NCI-H526 (cell line): ENCODE measurements at regions not wholly inside any gene's neighbourhood (a gene's known extent, or its start where the extent isn't known, plus 50 kb on each side); places are given as distances from the start of the nearest gene placed in this dataset.

Experiments
- DNase-seq, 2 experiments: peaks; one replicate each; lab custom pipeline; 2025; lab: John Stamatoyannopoulos, UW

DNA sequence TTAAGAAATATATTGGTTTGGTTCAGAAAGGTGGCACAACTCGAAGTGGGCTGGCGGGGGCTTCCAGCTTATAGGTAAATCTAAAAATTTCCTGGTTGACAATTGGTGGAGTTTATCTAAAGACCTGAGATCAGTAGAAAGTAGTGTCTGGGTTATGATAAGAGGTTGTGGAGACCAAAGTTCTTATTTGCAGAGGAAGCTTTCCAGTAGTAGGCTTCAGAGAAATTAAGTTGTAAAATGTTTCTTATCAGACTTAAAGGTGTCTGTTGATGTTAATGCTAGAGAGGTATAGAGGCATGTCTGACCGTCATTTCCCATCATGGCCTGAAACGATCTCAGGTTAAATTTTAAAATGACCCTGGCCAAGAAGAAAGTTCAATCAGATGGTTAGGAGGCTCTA is 565.2 kb upstream of the DPPA4 start:
- DNase-seq: no peak

DNA sequence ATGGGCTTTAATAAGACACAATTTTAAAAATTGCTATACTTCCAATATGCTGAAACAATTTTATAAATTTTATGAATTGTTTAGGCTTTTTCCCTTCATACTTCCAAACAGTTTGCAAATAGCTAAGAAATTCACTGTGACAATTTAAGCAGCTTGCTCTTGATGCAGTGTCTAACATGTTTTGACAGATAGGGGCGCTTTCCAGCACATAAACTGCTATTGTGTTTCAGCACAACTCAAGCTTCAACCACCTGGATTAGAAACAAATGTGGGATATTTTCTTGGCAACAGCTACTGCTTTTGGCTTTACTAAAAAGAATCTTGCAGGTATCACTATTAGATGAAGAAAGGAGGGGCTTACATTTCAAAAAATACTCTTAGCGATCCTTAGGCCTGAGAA is 565.8 kb upstream of the DPPA4 start:
- DNase-seq: no peak

DNA sequence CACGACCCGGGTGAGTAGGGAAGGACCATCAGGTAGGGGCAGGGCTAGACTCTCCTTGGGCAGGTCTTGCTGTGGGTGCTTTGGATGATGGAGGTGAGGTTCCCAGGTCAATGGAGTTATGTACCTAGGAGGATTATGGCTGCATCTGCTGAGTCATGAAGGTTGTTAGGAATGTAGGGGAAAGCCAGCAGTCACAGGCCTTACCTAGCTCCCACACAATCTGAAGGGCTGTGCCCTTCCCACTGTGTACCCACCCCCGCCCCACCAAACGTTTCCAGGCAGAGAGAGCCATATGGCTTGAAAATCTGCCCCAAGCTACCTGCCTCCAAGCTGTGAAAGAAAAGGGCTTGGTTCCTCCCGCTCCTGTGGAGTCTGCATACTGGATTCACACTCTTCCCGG is 573.4 kb upstream of the DPPA4 start:
- no peak for DNase-seq

DNA sequence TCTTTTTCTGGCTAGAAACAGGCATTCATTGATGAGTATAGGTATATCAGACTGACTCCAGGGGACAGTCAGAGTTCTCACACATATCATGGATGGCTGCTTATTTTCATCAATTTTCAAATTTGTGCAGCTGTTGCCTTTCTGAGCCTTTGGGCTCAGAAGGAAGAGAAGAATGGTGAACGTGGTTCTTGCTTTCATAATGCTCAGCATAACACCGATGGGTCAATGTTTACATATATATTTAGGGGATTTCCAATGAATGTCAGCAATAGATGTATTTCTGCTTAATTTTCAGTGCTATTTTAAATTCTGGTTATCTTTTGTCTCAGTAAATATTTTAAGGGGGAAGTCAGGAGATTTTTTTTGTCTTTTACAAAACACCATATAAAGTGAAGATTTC is 581.4 kb upstream of the DPPA4 start:
- DNase-seq: no peak

DNA sequence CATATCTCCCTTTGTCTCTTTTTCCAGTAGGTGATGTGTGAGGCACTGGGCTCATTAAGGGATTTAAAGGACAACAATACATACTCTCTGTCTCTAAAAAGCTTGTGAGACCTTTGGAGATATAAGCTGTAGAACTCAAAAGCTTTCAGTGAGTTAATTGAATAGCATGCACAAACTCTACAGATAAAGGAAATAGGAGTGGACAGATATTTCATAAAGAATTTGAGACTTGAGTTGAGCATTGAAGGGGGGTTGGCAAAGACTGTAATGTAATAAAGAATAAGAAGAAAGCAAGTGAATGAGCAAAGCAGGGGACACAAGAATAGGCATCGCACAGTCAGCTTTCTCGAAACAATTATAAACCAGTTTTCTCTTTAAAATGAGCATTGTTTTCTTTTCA is 583.4 kb upstream of the DPPA4 start:
- no peak for DNase-seq

DNA sequence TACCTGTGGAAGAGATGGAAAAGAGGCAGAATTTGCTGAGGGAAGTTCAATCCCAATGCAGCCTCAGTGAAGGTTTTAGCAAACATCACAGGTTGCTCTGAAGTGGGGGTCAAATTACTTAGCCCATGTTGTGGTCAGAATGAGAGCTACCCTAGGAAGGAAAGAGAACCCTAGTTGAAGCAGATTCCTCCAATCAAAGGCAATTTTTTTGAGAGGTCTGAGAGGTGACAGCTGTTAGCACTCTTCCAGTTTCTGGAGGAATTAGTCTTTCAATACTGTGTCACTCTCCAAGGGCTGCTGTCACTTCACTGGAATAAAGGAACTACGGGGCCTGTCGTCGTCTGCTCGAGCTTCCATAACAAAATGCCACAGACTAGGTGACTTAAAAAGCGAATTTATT is 584.2 kb upstream of the DPPA4 start:
- DNase-seq: no peak

DNA sequence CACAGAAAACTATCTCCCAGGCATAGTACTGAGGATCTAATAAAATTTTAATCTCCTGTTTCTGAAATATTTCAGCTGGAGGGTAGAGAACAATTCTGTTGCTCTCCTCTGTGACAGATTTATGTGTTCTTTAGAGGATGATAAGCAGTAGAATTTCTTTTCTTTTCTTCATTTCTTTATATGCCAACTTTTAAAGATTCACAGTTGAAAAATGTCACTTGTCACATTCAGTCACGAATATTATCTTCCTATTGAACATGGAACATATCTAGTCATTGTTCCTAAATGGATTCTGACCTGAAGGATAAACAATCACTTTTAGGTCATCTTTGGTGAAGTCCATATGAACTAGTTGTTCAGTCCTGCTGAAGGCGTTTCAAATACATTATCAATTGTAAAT is 585.5 kb upstream of the DPPA4 start:
- no peak for DNase-seq

DNA sequence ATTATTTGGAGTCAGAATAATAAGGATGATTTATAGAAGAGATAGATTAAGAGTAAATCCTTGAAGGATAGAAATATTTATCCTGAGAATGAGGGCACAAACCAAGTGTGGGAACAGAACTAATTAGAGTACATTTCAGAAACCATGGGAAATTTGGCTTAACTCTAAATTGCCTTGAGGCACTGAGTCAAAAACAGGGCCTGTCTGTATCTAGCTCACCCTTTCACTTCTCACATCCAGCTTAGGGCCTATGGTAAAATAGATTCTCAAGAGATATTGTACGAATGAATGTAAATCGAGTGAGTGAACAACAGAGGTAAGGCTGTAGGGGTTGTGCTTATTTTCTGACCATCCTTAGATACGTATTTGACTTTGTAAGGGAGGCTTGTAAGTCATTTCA is 586.1 kb upstream of the DPPA4 start:
- DNase-seq: no peak

DNA sequence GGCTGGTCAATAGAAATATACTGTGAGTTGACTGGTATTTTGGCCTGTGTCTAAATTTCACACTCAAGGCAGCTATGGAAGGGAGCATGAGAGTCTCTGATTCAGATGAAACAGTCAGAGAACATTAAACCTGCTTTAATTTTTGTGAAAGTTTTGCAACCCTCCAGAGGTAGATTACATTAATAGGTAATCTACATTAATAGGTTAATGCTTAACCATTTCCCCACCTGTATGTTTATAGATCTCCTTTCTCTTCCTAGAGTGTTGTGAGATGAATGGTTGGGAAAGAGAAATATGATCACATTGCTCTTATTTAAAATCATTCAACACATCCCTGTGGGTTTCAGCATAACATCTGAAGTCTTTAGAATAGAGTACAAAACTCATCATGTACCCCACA is 586.9 kb upstream of the DPPA4 start:
- DNase-seq: no peak

DNA sequence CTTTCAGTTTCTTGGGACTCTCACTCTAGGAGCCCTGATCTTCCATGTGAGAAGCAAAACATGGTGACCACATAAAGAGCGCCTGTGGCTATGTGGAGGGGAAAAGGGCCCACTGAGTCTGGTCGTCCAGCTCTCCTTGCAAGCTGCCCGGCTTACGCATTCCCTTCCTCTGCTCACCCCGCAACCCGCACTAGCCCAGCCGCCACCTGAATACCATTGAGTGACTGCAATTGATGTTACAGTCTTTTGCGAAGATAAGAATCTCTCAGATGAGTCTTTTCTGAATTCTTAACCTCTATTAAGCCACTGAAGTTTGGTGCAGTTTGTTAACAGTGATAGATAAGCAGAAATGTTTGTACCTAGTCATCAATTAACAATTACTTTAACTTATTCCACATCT is 589.0 kb upstream of the DPPA4 start:
- no peak for DNase-seq

DNA sequence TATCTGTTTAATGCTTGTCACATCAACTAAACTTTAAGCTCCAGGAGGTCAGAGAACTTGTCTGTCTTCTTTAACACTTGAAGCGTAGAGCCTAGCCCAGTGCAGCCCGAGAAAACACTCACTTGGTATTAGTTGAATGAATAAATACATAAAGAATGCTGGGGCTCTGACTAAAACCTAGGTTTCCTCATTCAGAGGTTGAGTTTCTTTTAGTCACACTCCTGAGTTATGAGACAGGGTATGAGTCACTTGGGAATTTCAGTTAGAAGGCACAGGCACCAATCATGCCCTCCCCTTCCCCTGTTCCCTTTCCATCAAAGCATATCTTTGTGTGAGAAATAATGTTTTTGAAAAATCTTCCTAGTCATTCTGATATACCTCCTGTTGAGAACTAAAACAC is 589.8 kb upstream of the DPPA4 start:
- no peak for DNase-seq

DNA sequence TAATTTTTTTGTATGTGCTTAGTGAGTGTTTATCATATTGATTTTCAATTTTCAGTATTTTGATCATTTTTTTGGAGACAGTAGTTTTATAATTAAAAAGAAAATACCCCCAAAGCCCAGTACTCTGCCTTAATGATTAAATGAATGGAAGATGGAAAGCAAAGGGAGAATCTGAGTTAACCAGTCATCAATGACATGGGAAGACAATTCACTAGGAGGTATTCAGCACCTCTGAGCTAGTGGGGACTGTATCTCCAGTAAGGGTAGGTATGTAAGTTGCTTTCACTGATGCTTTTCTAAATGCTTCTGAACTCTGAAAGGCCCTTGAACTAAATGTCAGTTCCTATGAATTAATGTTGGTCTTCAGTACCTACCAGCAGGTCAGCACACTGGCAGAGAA is 590.4 kb upstream of the DPPA4 start:
- DNase-seq: no peak

DNA sequence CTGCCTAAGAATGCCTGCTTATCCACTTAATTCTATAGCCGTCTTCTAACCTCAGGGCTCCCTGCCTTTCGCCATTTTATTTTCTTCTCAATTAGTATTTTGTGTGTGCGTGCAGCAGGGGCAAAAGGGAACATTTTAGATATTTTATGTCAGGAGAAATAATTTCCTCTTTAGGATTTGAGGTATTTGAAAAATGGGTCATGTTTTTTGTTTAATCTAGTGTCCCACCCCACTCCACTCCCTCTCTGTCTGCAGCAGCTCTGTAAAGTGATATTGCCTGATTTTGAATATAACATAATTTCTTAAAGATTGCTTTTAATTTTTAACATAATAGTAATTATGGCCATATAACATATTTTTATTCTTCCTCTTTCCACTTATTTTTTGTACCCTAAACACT is 593.2 kb upstream of the DPPA4 start:
- DNase-seq: no peak

DNA sequence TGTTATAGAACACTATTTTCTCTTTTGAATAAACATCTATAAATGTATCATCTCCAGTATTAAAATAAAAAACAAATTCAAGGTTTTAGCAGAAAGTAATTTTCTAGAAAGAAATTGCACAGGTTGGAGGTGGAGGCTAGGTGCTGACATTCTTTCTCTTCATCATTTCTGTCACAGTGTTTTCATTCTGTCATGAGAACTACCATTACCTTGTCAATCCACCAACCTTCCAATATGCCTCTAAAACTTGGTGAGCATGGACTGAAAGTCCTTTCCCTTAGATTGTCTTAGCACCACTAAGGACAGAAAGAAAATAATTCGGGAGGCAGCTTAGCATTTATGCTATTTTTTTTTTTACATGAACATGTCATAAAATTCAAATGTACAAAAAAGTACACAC is 596.2 kb upstream of the DPPA4 start:
- DNase-seq: no peak

DNA sequence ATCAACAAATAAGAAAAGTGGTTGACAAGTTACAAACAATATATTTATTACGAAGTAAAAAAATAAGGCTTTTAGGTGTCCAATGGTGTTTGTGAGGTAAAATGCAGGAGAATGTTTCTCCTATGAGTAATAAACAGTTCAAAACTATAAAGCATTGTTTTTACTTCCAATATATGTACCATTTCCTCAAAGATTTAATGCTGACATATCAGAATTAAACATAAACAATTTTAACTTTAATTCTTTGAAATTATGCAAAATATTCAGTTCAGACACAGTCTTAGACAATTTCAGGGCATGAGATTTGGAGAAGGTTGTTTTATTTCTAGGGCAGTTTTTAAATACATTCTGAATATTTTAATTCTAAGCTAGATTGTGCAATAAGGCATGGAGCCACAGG is 602.5 kb upstream of the DPPA4 start:
- DNase-seq: no peak

DNA sequence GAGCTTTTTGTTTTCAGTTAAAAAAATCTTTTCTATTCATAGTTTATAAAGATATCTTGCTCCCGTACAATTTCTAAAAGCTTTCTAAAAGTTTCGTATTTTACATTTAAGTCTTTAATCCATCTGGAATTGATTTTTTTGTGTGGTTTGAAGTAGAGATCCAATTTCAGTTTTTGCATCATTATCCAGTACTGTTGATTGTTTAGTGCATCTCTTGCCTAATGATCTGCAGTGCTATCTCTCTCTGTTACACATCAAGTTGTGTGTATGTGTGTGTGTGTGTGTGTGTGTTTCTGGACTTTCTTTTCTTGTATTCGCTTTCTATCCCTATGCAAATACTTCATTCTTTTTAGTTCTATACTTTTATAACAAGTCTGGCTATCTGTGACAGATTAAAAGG is 605.8 kb upstream of the DPPA4 start:
- DNase-seq: no peak

DNA sequence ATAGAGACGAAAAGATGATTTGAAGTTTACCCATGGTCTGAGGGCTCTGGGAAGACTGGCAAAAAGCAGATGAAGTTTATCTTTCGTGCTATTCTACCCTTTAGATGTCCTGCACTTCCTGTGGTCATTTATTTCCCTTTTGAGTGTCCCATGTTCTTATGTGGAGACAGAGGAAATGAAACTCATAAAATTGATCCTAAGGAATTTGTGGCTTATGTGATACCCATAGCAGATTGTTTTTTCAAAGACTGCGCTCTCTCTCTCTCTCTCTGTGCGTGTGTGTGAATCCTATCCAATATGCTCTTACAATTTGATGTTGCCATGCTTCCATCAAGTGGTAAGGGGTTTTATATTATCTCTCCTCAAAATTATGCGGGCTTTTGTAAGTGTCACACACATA is 607.5 kb upstream of the DPPA4 start:
- no peak for DNase-seq

DNA sequence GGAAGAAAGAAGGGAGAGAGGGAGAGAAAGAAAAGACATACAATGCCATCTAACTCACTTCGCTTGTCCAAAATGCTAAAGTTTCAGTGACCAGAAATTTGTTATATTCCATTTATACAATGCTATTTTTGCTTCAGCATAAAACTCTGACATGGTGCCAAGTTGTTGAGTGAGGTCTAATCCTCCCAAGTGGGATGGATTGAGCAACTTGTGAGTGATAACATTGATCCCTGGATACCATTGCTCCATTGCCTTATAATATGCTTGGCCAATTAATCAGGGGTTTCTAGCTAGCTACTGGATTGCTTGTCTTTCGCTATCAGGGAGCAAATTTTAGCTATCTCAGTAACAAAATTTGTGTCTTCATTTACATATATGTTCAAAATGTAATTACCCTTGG is 615.6 kb upstream of the DPPA4 start:
- DNase-seq: no peak

DNA sequence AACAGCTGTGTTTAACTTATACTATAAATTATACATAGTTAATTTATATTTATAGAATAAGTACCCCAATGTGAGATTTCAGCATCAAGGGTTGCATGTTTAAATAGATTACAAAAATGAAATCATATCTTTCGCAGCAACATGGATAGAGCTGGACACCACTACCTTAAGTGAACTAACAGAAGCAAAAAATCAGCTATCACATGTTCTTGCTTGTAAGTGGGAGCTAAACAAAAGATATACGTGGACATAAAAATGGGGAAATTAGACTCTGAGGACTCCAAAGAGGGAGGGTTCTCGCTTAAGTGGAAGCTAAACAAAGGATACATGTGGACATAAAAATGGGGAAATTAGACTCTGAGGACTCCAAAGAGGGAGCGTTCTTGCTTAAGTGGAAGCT is 626.5 kb upstream of the DPPA4 start:
- no peak for DNase-seq

DNA sequence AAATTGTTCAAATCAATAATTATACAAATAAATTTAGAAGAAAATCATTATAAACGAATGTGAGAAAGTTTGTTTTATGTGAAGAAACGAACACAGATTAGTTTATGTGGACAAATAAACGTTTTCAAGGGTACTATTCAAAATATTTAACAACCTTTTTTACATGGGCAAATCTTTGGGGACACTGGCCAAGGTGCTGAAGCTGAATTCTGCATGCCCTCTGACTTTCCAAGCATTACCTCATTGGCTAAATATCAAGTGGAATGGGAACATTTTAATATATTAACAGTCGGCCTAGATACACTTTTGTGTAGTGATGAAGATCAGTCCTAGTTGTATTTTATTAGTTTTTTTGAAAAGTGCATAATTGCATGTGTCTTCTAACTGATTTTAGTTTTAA is 636.4 kb upstream of the DPPA4 start:
- no peak for DNase-seq

DNA sequence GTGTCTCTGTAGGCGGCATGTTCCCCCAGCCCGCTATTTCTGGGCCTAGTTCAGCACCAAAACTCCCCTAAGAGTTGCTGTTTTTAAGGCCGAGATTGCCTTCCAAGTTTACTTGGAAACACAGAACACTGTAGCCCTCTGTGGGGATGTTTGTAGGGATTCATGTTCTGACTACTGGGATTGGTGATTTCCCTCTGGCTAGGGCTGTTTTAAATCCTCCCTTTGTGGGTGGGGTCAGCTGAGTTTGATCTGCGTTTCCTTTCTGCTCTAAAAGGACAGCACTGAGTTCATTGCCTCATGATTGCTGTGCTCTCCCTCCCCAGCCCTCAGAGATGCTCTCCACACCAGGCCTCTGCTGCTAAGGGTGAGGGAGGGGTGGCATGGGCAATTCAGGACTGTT is 640.6 kb upstream of the DPPA4 start:
- no peak for DNase-seq

DNA sequence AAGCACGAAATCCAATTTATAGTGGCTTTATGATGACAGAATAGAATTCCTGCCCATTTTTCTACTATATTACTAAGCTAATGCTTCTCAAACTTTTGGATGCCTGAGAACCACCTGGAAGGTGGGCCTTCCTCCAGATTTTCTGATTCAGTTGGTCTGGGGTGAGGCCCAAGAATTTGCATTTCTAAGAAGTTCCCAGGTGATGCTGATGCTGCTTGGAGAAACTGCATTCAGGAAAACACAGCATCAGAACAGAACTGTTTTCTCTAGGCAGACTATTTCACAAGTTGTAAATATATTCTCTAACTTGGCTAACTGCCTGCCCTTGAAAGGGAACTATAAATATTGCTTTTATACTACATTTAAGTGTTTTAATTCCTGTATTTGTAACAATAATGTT is 644.9 kb upstream of the DPPA4 start:
- no peak for DNase-seq

DNA sequence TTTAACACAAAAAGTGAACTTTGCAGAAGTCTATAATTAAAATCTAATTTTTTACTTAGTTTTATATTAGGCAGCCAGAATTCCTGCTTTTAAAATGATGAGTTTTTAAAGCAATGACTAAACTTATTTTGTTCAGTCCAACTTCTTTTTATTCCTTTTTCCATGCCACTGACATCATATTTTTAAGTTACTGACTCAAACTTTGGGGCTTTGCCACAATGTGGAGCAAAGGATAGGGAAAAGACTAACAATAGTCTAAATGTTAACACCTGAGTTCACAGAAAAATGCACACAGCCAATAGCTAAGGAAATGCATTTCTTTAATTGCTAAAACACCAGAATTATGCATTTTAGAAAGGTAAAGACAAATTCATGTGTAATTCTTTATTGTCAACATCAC is 647.6 kb upstream of the DPPA4 start:
- no peak for DNase-seq

DNA sequence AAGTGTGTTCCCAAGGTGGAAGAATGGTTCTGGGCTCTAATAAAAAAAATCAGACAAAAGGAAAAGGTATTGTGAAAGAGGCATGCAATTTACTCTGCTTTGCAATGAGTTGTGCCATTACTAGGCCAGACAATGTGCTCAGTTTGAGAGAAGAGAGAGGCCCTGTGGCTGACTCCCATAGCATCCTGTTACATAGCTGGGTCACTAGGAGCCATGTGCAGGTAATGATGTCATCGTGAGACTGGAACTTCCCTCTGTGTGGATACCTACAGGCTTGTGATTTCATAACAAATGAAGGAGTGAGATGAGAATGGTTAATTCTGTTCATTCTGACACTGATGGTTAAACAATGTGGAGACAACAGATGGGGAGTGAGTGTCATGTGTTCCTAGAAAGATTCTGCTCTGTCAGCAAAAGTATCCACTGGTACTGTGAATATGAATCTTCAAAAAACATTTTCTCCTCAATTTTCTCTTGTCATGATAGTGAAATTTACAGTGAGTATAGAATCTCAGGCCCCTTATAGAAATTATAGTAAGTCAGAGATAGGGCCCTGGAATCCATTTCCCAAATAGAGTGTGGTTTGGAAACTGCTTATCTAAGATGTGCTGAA is 648.7 kb upstream of the DPPA4 start:
- DNase-seq: no peak

DNA sequence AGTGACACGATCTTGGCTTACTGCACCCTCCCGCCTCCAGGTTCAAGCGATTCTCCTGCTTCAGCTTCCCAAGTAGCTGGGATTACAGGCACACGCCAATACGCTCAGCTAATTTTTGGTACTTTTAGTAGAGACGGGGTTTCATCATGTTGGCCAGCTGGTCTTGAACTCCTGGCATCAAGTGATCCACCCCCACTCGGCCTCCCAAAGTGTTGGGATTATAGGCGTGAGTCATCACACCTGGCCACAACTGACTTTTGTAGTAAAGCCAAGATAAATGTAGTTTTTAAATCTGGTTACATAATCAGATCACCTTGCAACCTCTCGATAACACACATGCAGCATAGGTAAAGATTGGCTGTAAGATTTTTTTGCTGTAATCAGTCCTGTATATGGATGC is 657.5 kb upstream of the DPPA4 start:
- DNase-seq: no peak
